PFSK-1 (cell line): ENCODE measurements at regions not wholly inside any gene's neighbourhood (a gene's known extent, or its start where the extent isn't known, plus 50 kb on each side); places are given as distances from the start of the nearest gene placed in this dataset.

Experiments
- FOXP2 ChIP-seq: optimal IDR thresholded peaks from 2 replicates; pipeline ENCODE3; 2011; ENCODE audit warnings: borderline replicate concordance, control low read depth, inconsistent platforms; ENCODE audit not compliant: insufficient read depth; ENCODE audit errors: extremely low read length, extremely low read depth
- POLR2AphosphoS5 ChIP-seq: IDR thresholded peaks from 2 replicates; pipeline ENCODE4 v1.6.1; 2012; ENCODE audit warnings: low read depth, mild to moderate bottlenecking, control low read depth, low read length, moderate library complexity
- REST ChIP-seq, 2 experiments: IDR thresholded peaks; 2 replicates each; pipeline versions ENCODE4 v1.6.1 to v1.8.0; 2011 to 2012; ENCODE audit warnings: low read depth in 2 of 2, low read length in 2 of 2, control low read depth in 1 of 2, inconsistent platforms in 1 of 2, mild to moderate bottlenecking in 1 of 2, moderate library complexity in 1 of 2; ENCODE audit not compliant: insufficient read depth in 1 of 2
- SIN3A ChIP-seq: IDR thresholded peaks from 2 replicates; pipeline ENCODE4 v1.6.1; 2012; ENCODE audit warnings: mild to moderate bottlenecking, low read length, moderate library complexity, borderline replicate concordance; ENCODE audit not compliant: insufficient read depth
- TAF1 ChIP-seq: IDR thresholded peaks from 2 replicates; pipeline ENCODE4 v1.6.1; 2012; ENCODE audit warnings: low read length, control low read depth, borderline replicate concordance; ENCODE audit not compliant: insufficient read depth

DNA sequence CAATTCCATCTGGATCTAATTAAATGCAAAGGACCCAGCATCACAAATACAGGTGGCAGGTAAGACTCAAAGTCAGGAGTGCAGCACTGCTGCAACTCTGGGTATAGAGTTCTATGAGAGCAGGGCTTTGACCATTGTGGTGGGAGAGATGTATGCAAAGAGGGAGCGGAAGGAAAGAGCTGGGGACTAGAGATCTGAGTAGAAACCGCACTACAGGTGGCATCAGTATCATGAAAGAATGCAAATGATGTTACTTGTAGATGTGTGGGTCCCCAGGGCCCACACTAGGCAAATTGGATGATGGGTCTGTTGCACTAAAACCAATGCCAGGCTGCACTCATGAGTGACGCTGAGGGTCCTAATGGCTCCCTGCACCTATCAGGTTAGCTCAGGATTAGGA, 287.1 kb upstream of the ASIC2 start:
- TF ChIP-seq POLR2AphosphoS5, result no peak
- TF ChIP-seq SIN3A, result no peak
- no peak for TF ChIP-seq REST (IDR thresholded peaks at IDR 0.05; ENCODE audit: insufficient read depth in 1 of 2, low read depth in 2 of 2, low read length in 2 of 2)
- TF ChIP-seq TAF1, result no peak
- TF ChIP-seq FOXP2, result no peak
